ENCODE measurements at regions not wholly inside any gene's neighbourhood (a gene's known extent, or its start where the extent isn't known, plus 50 kb on each side); places are given as distances from the start of the nearest gene placed in this dataset.

- H3K36me3 ChIP-seq (ENCODE audit: control insufficient read depth, insufficient read depth, low read length): no peaks in the 10 kb centered on the region
- no peaks in the 10 kb centered on the region for H3K4me1 ChIP-seq (ENCODE audit: control insufficient read depth, insufficient read depth, low read length)
- no CpG with 5 or more reads among the region's 6 CpGs for WGBS (ENCODE audit: insufficient coverage, insufficient read length)
- DNase-seq (ENCODE audit: low read depth, low spot score): no peak
- no peaks in the 10 kb centered on the region for H3K27me3 ChIP-seq (ENCODE audit: control insufficient read depth, insufficient read depth, low read length)
- H3K9me3 ChIP-seq (ENCODE audit: control insufficient read depth, insufficient read depth, low read length): no peaks in the 10 kb centered on the region
- H3K4me3 ChIP-seq (ENCODE audit: low read length): no peak overlapping the region
- no peak overlapping the region for H3K27ac ChIP-seq (ENCODE audit: low read length)
These were observed 404.4 kb downstream of the SLC6A15 start for GRCh38 chr12:84507956-84508850.

DNA sequence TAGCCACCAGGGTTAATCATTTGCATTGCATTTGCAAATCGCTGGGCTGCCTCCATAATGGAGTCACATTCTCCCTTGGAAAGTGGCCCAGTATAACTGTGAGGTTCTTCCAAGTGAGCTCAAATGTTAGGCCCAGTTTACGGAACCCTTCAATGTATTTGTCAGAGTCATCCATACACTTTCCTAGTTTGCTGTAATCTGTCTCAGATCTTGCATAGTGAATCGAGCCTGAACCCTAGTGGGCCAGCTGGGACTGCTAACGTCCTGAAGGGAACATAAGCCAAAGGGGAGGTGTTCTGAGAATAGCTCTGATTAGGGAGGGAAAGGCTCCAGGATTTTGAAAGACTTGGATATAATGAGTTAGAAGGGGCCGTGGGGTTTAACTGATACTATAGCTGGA is 406.3 kb downstream of the SLC6A15 start:
- H3K4me1 ChIP-seq (ENCODE audit: control insufficient read depth, insufficient read depth, low read length): no peaks in the 10 kb centered on the region
- no CpG with 5 or more reads among the region's 5 CpGs for WGBS (ENCODE audit: insufficient coverage, insufficient read length)
- H3K9me3 ChIP-seq (ENCODE audit: control insufficient read depth, insufficient read depth, low read length): no peaks in the 10 kb centered on the region
- no peaks in the 10 kb centered on the region for H3K36me3 ChIP-seq (ENCODE audit: control insufficient read depth, insufficient read depth, low read length)
- no peak overlapping the region for H3K27ac ChIP-seq (ENCODE audit: low read length)
- no peak for DNase-seq (ENCODE audit: low read depth, low spot score)
- no peak overlapping the region for H3K4me3 ChIP-seq (ENCODE audit: low read length)
- no peaks in the 10 kb centered on the region for H3K27me3 ChIP-seq (ENCODE audit: control insufficient read depth, insufficient read depth, low read length)

- DNase-seq (ENCODE audit: low read depth, low spot score): peak; percentile 54
- Histone ChIP-seq H3K9me3 (ENCODE audit: control insufficient read depth, insufficient read depth, low read length) (no peaks in the 10 kb centered on the region), H3K27ac (ENCODE audit: low read length) (no peak overlapping the region), H3K4me1 (ENCODE audit: control insufficient read depth, insufficient read depth, low read length) (no peaks in the 10 kb centered on the region), H3K27me3 (ENCODE audit: control insufficient read depth, insufficient read depth, low read length) (no peaks in the 10 kb centered on the region), H3K4me3 (ENCODE audit: low read length) (no peak overlapping the region), H3K36me3 (ENCODE audit: control insufficient read depth, insufficient read depth, low read length) (no peaks in the 10 kb centered on the region)
- WGBS (ENCODE audit: insufficient coverage, insufficient read length): no CpG with 5 or more reads among the region's 4 CpGs
These were observed 409.5 kb downstream of the SLC6A15 start for GRCh38 chr12:84502907-84503787.

DNA sequence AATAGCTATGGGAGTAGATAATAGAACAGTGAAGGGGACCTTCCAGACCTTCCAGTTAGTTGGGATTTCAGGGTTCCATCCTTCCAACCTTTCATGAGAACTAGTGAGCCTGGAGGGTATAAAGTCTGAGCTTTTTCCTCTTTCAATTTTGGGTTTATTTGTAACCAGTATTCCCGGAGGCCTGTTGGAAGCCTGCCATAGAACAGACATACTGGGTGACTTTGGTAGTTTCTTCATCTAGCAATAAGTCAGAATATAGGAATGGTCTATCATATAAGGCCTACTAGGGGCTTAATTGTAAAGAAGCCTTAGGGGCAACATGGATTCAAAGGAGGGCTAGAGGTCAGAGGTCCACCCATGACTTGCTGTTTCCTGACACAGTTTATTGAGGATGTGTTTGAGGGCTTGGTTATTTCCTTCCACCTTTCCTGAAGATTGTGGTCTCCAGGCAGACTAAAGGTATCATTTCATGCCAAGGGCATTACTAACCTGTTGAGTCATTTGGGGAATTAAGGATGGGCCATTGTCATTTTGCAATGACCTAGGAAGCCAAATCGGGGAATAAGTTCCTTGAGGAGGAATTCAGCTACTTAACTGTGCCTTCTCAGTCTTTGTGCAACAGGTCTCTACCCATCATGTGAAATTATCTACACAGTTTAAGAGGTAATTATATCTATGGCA is 410.3 kb downstream of the SLC6A15 start:
- Histone ChIP-seq H3K27ac (ENCODE audit: low read length) (no peak overlapping the region), H3K36me3 (ENCODE audit: control insufficient read depth, insufficient read depth, low read length) (no peaks in the 10 kb centered on the region), H3K4me1 (ENCODE audit: control insufficient read depth, insufficient read depth, low read length) (no peaks in the 10 kb centered on the region), H3K4me3 (ENCODE audit: low read length) (no peak overlapping the region), H3K9me3 (ENCODE audit: control insufficient read depth, insufficient read depth, low read length) (no peaks in the 10 kb centered on the region), H3K27me3 (ENCODE audit: control insufficient read depth, insufficient read depth, low read length) (no peaks in the 10 kb centered on the region)
- DNase-seq (ENCODE audit: low read depth, low spot score): no peak
- WGBS (ENCODE audit: insufficient coverage, insufficient read length): no CpG with 5 or more reads among the region's 2 CpGs

GRCh38 chr12:84497819-84498218 is 414.8 kb downstream of the SLC6A15 start:
- Histone ChIP-seq H3K27ac (ENCODE audit: low read length) (no peak overlapping the region), H3K4me1 (ENCODE audit: control insufficient read depth, insufficient read depth, low read length) (no peaks in the 10 kb centered on the region), H3K27me3 (ENCODE audit: control insufficient read depth, insufficient read depth, low read length) (no peaks in the 10 kb centered on the region), H3K36me3 (ENCODE audit: control insufficient read depth, insufficient read depth, low read length) (no peaks in the 10 kb centered on the region), H3K4me3 (ENCODE audit: low read length) (no peak overlapping the region), H3K9me3 (ENCODE audit: control insufficient read depth, insufficient read depth, low read length) (no peaks in the 10 kb centered on the region)
- WGBS (ENCODE audit: insufficient coverage, insufficient read length): no CpG with 5 or more reads among the region's 1 CpG
- DNase-seq (ENCODE audit: low read depth, low spot score): no peak

DNA sequence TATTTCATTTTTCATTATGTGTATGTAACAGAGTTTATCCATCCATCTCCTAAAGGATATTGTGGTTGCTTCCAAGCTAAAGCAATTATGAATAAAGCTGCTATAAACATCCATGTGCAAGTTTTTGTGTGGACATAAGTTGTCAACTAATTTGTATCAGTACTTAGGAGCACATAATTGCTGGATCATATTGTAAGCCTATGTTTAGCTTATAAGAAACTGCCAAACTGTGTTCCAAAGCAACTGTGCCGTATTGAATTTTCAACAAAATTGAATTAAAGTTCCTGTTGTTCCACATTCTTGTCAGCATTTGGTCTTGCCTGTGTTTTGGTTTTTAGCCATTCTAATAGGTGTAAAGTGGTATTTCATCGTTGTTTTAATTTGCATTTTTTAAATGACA is 416.9 kb downstream of the SLC6A15 start:
- no CpG with 5 or more reads among the region's 2 CpGs for WGBS (ENCODE audit: insufficient coverage, insufficient read length)
- no peak for DNase-seq (ENCODE audit: low read depth, low spot score)
- Histone ChIP-seq H3K36me3 (ENCODE audit: control insufficient read depth, insufficient read depth, low read length) (no peaks in the 10 kb centered on the region), H3K9me3 (ENCODE audit: control insufficient read depth, insufficient read depth, low read length) (no peaks in the 10 kb centered on the region), H3K27ac (ENCODE audit: low read length) (no peak overlapping the region), H3K27me3 (ENCODE audit: control insufficient read depth, insufficient read depth, low read length) (no peaks in the 10 kb centered on the region), H3K4me1 (ENCODE audit: control insufficient read depth, insufficient read depth, low read length) (no peaks in the 10 kb centered on the region), H3K4me3 (ENCODE audit: low read length) (no peak overlapping the region)

DNA sequence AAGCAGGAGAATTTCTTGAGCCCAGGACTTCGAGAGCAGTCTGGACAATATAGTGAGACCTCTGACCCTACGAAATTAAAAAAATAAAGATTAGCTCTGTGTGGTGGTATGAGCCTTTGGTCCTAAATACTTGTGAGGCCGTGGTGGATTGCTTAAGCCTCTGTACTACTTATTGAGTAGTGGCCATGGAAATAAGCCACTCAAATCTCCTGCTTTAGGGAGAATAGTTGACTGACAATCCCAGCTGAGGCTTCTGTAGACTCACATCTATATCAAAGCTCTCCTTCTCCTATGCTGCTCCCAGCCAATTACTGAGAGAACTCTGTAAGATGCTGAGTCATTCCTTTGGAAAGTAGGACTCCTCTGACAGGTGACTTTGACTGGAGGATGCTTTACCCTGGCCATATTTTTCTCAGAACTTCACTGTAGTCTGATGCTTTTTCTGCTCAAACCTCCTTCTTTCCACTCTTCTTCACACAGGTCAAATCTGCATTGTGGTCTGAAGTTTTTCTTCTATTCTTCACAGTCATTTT is 420.2 kb downstream of the SLC6A15 start:
- no peak overlapping the region for H3K27ac ChIP-seq (ENCODE audit: low read length)
- no peaks in the 10 kb centered on the region for H3K9me3 ChIP-seq (ENCODE audit: control insufficient read depth, insufficient read depth, low read length)
- H3K36me3 ChIP-seq (ENCODE audit: control insufficient read depth, insufficient read depth, low read length): no peaks in the 10 kb centered on the region
- H3K4me1 ChIP-seq (ENCODE audit: control insufficient read depth, insufficient read depth, low read length): no peaks in the 10 kb centered on the region
- no peak overlapping the region for H3K4me3 ChIP-seq (ENCODE audit: low read length)
- no peaks in the 10 kb centered on the region for H3K27me3 ChIP-seq (ENCODE audit: control insufficient read depth, insufficient read depth, low read length)
- no CpG with 5 or more reads among the region's 3 CpGs for WGBS (ENCODE audit: insufficient coverage, insufficient read length)
- no peak for DNase-seq (ENCODE audit: low read depth, low spot score)

DNA sequence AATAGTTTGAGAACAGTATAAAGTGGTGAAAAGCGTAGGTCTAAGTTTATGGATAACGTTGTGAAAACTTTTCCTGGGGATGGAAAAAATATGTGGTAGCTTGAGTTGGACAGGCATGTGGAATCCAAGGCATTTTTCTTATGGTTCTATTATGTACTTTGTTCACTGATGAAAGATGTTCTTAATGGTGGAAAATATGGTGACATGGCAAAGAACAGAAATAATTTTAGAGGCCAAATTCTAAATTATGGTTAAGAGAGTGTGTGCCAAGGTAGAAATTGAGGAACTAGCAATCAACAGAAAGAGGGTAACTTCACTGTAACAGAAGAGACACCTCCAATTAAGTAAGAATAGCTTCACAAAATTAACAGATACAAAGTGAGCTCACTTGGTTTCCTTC is 427.8 kb downstream of the SLC6A15 start:
- no peaks in the 10 kb centered on the region for H3K9me3 ChIP-seq (ENCODE audit: control insufficient read depth, insufficient read depth, low read length)
- no peaks in the 10 kb centered on the region for H3K36me3 ChIP-seq (ENCODE audit: control insufficient read depth, insufficient read depth, low read length)
- no peak overlapping the region for H3K4me3 ChIP-seq (ENCODE audit: low read length)
- no peak for DNase-seq (ENCODE audit: low read depth, low spot score)
- 100% methylated on average over 2 of the region's 2 CpGs for WGBS (ENCODE audit: insufficient coverage, insufficient read length)
- no peaks in the 10 kb centered on the region for H3K4me1 ChIP-seq (ENCODE audit: control insufficient read depth, insufficient read depth, low read length)
- H3K27me3 ChIP-seq (ENCODE audit: control insufficient read depth, insufficient read depth, low read length): no peaks in the 10 kb centered on the region
- no peak overlapping the region for H3K27ac ChIP-seq (ENCODE audit: low read length)

DNA sequence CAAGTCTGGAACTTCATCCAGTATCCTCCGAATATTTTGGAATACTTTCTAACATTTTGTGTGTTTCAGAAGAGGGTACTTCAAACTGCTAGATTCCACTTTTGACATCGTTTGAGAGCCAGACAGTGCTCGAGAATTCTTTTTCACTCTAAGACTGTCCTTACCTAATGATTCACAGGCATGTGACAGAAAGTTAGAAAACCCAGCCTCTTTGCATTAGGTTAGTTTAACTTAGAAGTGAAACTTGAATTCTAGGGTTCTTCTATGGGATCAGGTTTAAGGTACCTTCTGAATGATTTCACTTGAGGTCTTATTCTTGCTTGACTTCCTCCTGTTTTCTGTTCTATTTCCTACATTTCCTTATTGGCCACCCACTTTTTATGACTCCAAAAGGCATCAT is 431.8 kb downstream of the SLC6A15 start:
- no peak overlapping the region for H3K4me3 ChIP-seq (ENCODE audit: low read length)
- WGBS (ENCODE audit: insufficient coverage, insufficient read length): no CpG with 5 or more reads among the region's 3 CpGs
- no peak for DNase-seq (ENCODE audit: low read depth, low spot score)

GRCh38 chr12:84470361-84470760 is 442.2 kb downstream of the SLC6A15 start:
- DNase-seq (ENCODE audit: low read depth, low spot score): no peak
- H3K36me3 ChIP-seq (ENCODE audit: control insufficient read depth, insufficient read depth, low read length): no peaks in the 10 kb centered on the region
- H3K27ac ChIP-seq (ENCODE audit: low read length): no peak overlapping the region
- no peaks in the 10 kb centered on the region for H3K9me3 ChIP-seq (ENCODE audit: control insufficient read depth, insufficient read depth, low read length)
- H3K4me1 ChIP-seq (ENCODE audit: control insufficient read depth, insufficient read depth, low read length): no peaks in the 10 kb centered on the region
- no peaks in the 10 kb centered on the region for H3K27me3 ChIP-seq (ENCODE audit: control insufficient read depth, insufficient read depth, low read length)
- no peak overlapping the region for H3K4me3 ChIP-seq (ENCODE audit: low read length)

More for the DNA sequence above, 431.8 kb downstream of the SLC6A15 start:
- Histone ChIP-seq H3K27ac (ENCODE audit: low read length) (no peak overlapping the region), H3K36me3 (ENCODE audit: control insufficient read depth, insufficient read depth, low read length) (no peaks in the 10 kb centered on the region), H3K9me3 (ENCODE audit: control insufficient read depth, insufficient read depth, low read length) (no peaks in the 10 kb centered on the region), H3K4me1 (ENCODE audit: control insufficient read depth, insufficient read depth, low read length) (no peaks in the 10 kb centered on the region), H3K27me3 (ENCODE audit: control insufficient read depth, insufficient read depth, low read length) (no peaks in the 10 kb centered on the region)

Data from iPS DF 6.9 (cell line).